Activated T-helper 2 cell treated with anti-CD3 and anti-CD28 coated beads, Interferon-gamma antibody, Interleukin-2, Interleukin-4, amounts not matched to agents 10 μg/mL and 5 μg/mL and 100 μg/mL, durations not matched to agents 14 hours and 24 hours and 36 hours (primary cell): ENCODE measurements at regions not wholly inside any gene's neighbourhood (a gene's known extent, or its start where the extent isn't known, plus 50 kb on each side); places are given as distances from the start of the nearest gene placed in this dataset.
"Not testable (repeated sequence)": the region's sequence is repeated elsewhere in the genome, so short reads cannot be mapped to it uniquely, and the experiment has no call there.

Experiments
- DNase-seq: peaks from one replicate; pipeline ENCODE4 v3.0.0; 2021; ENCODE audit warnings: low spot score
- H3K27ac Mint-ChIP-seq: one replicate; pipeline ENCODE4 v1.8.0; 2021; ENCODE audit warnings: mixed read lengths
- H3K27me3 Mint-ChIP-seq: one replicate; pipeline ENCODE4 v1.8.0; 2021; ENCODE audit warnings: low read depth, mixed read lengths
- H3K36me3 Mint-ChIP-seq: one replicate; pipeline ENCODE4 v1.8.0; 2021; ENCODE audit warnings: low read depth, mixed read lengths
- H3K4me1 Mint-ChIP-seq: one replicate; pipeline ENCODE4 v1.8.0; 2021; ENCODE audit warnings: low read depth, mixed read lengths
- H3K4me3 Mint-ChIP-seq: one replicate; pipeline ENCODE4 v1.8.0; 2021; ENCODE audit warnings: low read depth, mild to moderate bottlenecking, moderate library complexity, mixed read lengths
- H3K9me3 Mint-ChIP-seq: one replicate; pipeline ENCODE4 v1.8.0; 2021; ENCODE audit warnings: mixed read lengths
- intact Hi-C: fragments of 100-400 bp; cut with micrococcal nuclease; formaldehyde crosslinking; loops from one replicate; pipeline ENCODE4 v1.15.1; 2023

DNA sequence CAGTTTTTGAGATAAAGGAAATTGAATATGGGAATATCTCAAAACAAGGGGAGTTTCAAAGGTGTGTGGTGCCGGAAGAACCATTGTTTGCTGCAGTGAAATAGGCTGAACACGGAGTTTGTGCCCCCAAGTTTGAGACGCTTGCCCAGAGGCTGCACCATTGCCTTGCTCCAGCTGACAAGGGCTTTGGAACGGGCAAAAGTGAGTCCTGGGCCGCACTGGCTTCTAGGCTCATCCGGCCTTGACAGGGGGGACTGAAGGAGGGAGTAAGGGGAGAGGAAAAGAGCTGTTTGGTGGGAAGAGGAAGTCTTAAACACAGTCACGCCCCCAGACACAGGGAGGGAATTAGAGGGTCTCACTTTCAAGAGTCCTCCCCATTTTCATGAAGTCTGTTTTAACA is 269.9 kb downstream of the FAM43A start:
- H3K9me3 Mint-ChIP-seq = no peaks in the 10 kb centered on the region
- intact Hi-C loops = no loop called here

DNA sequence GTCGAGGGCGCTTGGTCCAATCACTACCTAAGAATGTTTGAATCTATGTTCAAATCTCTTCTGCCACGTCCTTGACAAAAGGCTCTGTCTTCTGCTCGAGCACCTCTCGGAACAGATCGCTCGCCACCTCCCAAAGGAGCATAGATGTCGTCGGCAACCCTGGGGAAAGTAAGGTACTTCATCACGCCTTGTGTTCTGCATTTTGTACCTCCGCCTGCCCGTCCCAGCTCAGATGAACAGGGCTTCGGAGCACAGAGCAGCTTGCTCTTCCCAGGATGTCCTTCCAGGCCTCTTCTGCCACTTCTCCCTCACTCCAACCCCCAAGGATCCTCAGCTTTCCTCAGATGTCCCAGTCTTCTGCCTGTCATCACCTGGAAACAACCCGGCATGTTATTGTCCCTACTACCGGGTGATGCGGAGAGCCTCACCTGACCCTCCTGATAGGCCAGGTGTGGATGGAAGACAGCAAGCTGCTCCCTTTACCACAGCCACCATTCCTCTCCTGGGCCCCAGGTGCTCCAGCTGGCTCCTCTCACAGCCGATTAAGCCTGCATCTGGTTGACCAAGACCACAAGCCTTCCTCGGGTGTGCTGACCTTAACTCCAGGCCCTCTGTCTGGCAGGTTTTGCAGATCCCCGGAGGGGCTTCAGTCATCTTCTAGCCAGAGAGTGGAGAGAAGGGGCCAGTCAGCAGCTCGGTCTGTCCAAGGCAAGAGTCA is 270.5 kb downstream of the FAM43A start:
- Mint-ChIP-seq H3K4me3 (no peak overlapping the region), H3K27ac (no peak overlapping the region), H3K9me3 (no peaks in the 10 kb centered on the region), H3K27me3 (no peaks in the 10 kb centered on the region), H3K36me3 (no peaks in the 10 kb centered on the region), H3K4me1 (no peaks in the 10 kb centered on the region)
- DNase-seq = no peak
- intact Hi-C loops = no loop called here

More for the DNA sequence above, 269.9 kb downstream of the FAM43A start:
- H3K4me3 Mint-ChIP-seq = no peak overlapping the region
- H3K27me3 Mint-ChIP-seq = no peaks in the 10 kb centered on the region
- H3K4me1 Mint-ChIP-seq = no peaks in the 10 kb centered on the region
- no peak for DNase-seq
- H3K27ac Mint-ChIP-seq = no peak overlapping the region
- no peaks in the 10 kb centered on the region for H3K36me3 Mint-ChIP-seq

DNA sequence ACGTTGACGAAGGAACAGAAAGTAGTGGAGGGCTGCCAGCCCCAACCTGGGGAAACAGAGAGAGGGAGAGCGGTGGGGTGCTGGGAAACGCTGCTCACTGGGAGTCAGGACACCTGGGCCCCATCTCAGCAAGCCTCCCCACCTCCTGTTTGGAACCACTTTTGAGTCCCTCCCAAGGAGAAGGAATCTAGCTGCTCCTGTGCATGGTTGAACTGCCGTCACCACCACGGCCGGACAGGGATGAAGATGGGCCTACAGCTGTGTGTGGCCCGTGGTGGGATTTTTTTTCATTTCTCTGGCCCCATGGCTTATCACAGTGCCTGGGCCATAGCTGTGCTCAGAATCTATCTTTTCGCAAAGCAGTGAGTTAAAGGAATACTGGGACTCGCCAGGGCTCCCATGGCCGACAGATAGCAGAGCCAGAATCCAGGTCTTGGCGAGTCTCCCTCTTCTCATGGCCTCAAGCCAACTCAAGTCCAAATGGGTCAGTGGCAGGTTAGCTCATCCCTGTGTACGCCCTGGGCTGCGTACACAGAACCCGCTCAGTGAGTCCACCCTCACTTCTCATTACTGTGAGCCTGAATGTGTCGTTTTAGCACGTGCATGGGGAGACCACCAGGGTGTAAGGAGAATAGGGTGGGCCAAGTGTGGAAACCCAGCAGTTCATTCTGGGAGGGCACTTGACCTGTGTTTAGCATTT is 271.2 kb downstream of the FAM43A start:
- Mint-ChIP-seq H3K36me3 (no peaks in the 10 kb centered on the region), H3K27me3 (no peaks in the 10 kb centered on the region), H3K4me1 (no peaks in the 10 kb centered on the region), H3K27ac (no peak overlapping the region), H3K9me3 (no peaks in the 10 kb centered on the region), H3K4me3 (no peak overlapping the region)
- intact Hi-C loops = no loop called here
- DNase-seq = no peak

DNA sequence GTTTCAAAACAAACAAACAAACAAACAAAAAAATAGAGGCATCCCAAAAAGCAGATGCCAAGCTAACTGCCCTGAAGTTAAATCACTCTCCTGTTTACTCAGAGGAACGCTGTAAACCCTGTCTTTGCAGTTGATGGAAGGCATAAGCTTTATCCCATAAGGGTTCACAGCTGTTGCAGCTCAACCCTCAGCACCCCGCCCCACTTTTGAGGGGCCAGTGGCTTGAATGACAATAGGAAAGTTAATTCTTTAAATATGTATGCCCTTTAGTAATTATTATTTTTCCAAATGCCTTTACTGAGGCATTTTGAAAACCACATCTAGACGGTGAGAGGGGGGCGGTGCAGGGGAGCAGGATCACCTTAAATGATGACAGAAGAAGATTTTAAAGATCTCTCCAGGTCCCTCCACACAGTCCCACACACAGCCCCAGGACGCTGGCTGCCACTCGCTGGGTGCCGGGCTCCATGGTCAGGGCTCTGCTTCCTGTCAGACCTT is 272.1 kb downstream of the FAM43A start:
- H3K4me3 Mint-ChIP-seq = no peak overlapping the region

DNA sequence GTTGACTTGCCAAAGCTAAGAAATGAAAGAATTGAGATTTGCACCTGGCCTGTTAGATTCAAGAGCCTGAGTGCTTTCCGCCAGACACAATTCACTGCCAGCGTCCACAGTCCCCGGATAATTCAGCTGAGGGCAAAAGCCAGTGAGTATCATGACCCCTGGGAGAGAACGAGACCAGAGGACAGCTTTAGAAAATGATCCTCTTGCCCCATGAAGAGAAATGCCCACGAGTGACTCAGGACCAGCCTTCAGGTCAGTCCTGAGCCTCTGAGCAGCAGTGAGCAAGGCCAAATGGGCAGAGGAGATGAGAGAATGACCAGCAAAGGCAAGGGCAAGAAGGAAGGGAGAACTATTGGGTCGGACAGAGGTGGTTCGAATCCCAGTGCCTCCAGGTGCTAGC is 273.5 kb downstream of the FAM43A start:
- H3K27me3 Mint-ChIP-seq = no peaks in the 10 kb centered on the region
- no peaks in the 10 kb centered on the region for H3K9me3 Mint-ChIP-seq
- H3K36me3 Mint-ChIP-seq = no peaks in the 10 kb centered on the region
- H3K4me3 Mint-ChIP-seq = no peak overlapping the region
- H3K27ac Mint-ChIP-seq = no peak overlapping the region
- no peaks in the 10 kb centered on the region for H3K4me1 Mint-ChIP-seq
- intact Hi-C loops = no loop called here
- no peak for DNase-seq

More for the DNA sequence above, 272.1 kb downstream of the FAM43A start:
- H3K9me3 Mint-ChIP-seq = no peaks in the 10 kb centered on the region
- DNase-seq = no peak
- no peak overlapping the region for H3K27ac Mint-ChIP-seq
- no peaks in the 10 kb centered on the region for H3K4me1 Mint-ChIP-seq
- intact Hi-C loops = no loop called here
- no peaks in the 10 kb centered on the region for H3K27me3 Mint-ChIP-seq
- no peaks in the 10 kb centered on the region for H3K36me3 Mint-ChIP-seq

DNA sequence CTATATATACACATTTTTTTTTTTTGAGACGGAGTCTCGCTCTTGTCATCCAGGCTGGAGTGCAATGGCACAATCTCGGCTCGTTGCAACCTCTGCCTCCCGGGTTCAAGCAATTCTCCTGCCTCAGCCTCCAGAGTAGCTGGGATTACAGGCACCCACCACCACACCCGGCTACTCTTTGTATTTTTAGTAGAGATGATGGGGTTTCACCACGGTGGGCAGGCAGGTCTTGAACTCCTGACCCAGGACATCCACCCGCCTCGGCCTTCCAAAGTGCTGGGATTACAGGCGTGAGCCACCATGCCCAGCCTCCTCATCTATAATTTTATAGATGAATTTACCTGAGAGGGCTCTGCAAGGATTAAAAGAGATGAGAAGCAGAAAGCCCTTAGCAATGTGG is 274.0 kb downstream of the FAM43A start:
- H3K9me3 Mint-ChIP-seq, H3K4me3 Mint-ChIP-seq, H3K36me3 Mint-ChIP-seq, H3K27ac Mint-ChIP-seq, DNase-seq, H3K4me1 Mint-ChIP-seq, intact Hi-C loops, H3K27me3 Mint-ChIP-seq: not testable (repeated sequence)

DNA sequence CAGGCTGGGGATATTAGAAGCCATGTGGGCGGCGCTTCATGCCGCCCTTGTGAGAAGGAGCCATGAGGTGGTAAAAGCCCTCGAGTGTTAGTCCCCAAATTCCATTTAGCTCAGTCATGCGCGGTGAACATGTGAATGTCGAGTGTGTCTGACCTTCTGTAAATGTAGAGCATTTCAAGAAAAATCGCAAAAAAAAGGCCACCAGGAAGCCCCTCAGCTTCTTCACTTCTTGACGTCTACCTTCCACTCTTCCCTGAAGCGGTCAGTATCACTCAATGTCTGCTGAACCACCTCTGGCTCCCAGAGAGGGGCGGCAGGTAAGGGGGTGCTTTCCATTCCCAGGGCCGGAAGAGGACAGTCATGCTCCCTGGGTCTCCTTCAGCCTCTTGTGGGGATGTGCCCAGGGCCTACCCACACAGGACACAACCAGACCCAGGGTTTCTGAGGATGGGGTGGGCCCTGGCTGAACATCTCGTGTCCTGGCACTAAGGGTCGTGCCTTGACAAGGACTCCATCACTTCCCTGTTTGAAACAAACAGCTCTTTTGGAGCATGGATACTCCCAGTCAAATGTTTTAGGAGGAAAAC is 274.9 kb downstream of the FAM43A start:
- H3K27me3 Mint-ChIP-seq = peaks cover 1% of the 10 kb centered on the region
- no peak overlapping the region for H3K4me3 Mint-ChIP-seq
- H3K27ac Mint-ChIP-seq = no peak overlapping the region
- intact Hi-C loops = no loop called here
- H3K9me3 Mint-ChIP-seq = no peaks in the 10 kb centered on the region
- DNase-seq = no peak
- H3K36me3 Mint-ChIP-seq = no peaks in the 10 kb centered on the region
- H3K4me1 Mint-ChIP-seq = no peaks in the 10 kb centered on the region

DNA sequence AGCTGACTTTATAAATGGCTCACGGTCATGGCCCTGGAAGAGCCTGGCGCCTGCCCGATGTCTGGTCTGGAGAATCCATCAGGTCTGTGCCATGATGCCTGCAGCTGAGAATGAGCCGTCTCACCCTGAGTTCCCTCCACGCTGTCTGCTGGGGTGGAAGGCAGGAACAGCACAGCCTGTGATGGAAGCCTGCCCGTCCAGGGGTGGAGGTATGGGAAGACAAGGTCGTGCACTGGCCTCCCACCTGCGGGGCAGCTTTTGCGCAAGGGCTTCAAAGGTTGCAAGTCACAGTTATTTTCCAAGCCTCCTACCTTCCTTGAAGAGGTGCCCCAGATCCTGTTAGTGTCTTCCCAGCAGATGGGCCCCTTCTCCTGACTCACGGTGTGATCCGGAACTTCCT is 275.5 kb downstream of the FAM43A start:
- H3K27me3 Mint-ChIP-seq = peaks cover 1% of the 10 kb centered on the region
- no peak overlapping the region for H3K4me3 Mint-ChIP-seq
- H3K4me1 Mint-ChIP-seq = no peaks in the 10 kb centered on the region
- intact Hi-C loops = no loop called here
- no peak for DNase-seq
- H3K27ac Mint-ChIP-seq = no peak overlapping the region
- no peaks in the 10 kb centered on the region for H3K36me3 Mint-ChIP-seq
- H3K9me3 Mint-ChIP-seq = no peaks in the 10 kb centered on the region

DNA sequence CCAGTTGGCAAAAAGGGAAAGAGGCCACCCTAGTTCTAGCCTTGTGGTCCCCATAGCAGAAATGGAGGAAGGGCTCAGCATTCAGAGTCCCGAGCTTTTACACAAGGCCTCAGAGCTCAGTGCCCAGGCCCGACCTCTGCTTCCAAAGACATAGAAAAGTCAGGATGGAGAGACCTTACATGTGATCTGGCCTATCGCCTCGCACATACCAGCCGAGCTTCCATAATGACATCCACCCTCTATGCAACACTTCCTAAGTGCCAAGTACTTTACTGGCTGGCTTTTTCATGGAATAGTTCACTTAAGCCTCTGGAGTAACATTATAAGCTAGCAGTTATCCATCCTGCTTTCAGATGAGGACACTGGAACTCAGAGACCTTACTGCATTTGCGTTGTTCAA is 275.9 kb downstream of the FAM43A start:
- intact Hi-C loops = no loop called here
- H3K4me1 Mint-ChIP-seq = no peaks in the 10 kb centered on the region
- H3K27me3 Mint-ChIP-seq = peaks cover 1% of the 10 kb centered on the region
- no peak overlapping the region for H3K4me3 Mint-ChIP-seq
- H3K36me3 Mint-ChIP-seq = no peaks in the 10 kb centered on the region
- no peak overlapping the region for H3K27ac Mint-ChIP-seq
- no peaks in the 10 kb centered on the region for H3K9me3 Mint-ChIP-seq
- no peak for DNase-seq

DNA sequence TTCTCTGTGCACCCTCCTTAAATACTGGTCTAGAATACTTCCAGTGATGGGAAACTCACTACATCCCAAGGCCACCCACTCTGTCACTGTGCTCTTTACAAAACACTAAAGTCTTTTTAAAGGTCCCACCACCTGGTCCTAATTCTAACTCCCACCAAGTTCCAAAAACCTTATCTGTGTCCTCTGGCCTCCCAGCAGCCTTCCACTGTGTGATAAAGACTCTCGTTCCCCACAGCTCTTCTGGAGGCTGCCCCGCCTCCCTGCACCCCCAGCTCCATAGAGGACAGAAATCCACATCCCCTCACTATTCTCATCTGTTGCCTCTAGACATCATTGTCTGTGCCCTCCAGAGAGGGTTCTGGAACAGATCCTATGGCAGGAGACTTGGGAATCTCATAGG is 276.4 kb downstream of the FAM43A start:
- no peaks in the 10 kb centered on the region for H3K36me3 Mint-ChIP-seq
- DNase-seq = no peak
- H3K9me3 Mint-ChIP-seq = no peaks in the 10 kb centered on the region
- no peak overlapping the region for H3K4me3 Mint-ChIP-seq
- H3K27me3 Mint-ChIP-seq = peaks cover 5% of the 10 kb centered on the region
- no peaks in the 10 kb centered on the region for H3K4me1 Mint-ChIP-seq
- intact Hi-C loops = no loop called here
- no peak overlapping the region for H3K27ac Mint-ChIP-seq

DNA sequence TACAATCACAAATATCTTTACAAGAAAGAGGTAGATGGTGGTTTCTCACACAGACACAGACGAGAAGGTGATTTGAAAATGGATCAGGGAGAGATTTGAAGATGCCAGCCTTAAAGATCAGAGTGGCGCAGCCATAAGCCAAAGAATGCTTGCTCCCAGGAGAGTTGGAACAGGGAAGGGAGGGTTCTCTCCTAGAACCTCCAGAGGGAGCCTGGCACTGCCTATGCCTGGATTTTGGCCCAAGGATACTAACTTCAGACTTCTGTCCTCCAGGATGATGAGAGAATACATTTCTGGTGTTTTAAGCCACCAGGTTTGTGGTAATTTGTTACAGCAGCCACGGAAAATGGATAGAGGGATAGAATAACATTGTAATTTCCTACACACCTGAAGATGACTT is 279.1 kb downstream of the FAM43A start:
- no peaks in the 10 kb centered on the region for H3K36me3 Mint-ChIP-seq
- intact Hi-C loops = no loop called here

DNA sequence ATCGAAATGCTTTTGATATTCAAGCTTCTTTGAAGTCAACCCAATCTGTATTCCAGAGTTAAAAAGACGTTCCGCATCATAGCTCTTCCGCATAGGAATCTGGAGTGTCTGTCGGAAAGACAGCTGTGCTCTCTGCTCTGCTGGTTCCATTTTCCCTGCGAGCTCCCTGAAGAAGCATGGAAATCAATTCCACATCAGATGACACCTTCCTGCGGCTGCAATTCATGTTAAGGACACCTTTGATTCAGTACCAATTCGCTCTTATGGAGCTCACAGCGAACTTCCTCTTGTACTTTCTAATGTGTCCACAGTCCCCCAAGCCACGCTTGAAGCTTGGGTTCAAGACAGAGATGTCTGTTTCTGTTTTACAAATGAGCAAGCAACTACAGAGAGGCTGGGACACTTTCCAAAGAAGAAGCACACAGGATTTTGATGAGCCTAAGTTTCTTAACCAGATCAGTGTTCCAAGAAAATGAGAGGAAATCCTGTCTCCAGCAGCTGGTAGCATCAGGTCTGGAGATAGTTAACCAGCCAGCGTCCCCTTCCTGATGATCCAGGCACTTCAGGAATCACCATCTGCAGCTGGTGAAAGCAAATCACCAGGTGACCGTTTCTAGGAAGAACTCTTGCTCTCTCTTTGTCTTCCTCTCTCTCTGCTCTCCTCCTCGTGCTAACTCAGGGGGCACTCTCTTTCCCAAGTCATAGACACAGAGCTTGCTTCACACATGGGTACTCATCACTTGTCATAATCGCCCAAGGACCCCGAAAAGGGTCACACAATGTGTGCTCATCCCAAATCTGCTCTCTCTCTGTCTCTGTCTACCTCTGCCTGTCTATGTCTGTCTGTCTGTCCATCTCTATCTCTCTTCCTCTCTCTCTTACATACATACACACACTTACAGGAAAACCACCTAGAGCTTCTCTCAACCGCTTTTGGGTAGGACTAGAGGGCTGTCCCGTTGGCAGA is 281.8 kb downstream of the FAM43A start:
- Mint-ChIP-seq H3K27me3 (peaks cover 11% of the 10 kb centered on the region), H3K4me3 (no peak overlapping the region), H3K9me3 (no peaks in the 10 kb centered on the region), H3K27ac (no peak overlapping the region), H3K36me3 (no peaks in the 10 kb centered on the region), H3K4me1 (no peaks in the 10 kb centered on the region)
- intact Hi-C loops = no loop called here
- DNase-seq = no peak

More for the DNA sequence above, 279.1 kb downstream of the FAM43A start:
- peaks cover 11% of the 10 kb centered on the region for H3K27me3 Mint-ChIP-seq
- H3K4me1 Mint-ChIP-seq = no peaks in the 10 kb centered on the region
- H3K4me3 Mint-ChIP-seq = no peak overlapping the region
- H3K9me3 Mint-ChIP-seq = no peaks in the 10 kb centered on the region
- no peak for DNase-seq
- no peak overlapping the region for H3K27ac Mint-ChIP-seq
